ENCODE measurements at regions not wholly inside any gene's neighbourhood (a gene's known extent, or its start where the extent isn't known, plus 50 kb on each side); places are given as distances from the start of the nearest gene placed in this dataset.
"Not testable (repeated sequence)": the region's sequence is repeated elsewhere in the genome, so short reads cannot be mapped to it uniquely, and the experiment has no call there.

- DNase-seq (ENCODE audit: extremely low spot score): no peak
- H3K4me1 ChIP-seq: no peaks in the 10 kb centered on the region
- no peak overlapping the region for H3K27ac ChIP-seq (replicated peaks in 1 of 4)
- no peaks in the 10 kb centered on the region for H3K36me3 ChIP-seq
- H3K27me3 ChIP-seq: peaks cover 0 to 11% (median 0%) of the 10 kb centered on the region in 4 donors
- H3K4me3 ChIP-seq: no peak overlapping the region
- intact Hi-C loops (cut with DNase I): no loop called here
- 67% methylated on average over 7 of the region's 7 CpGs for WGBS
- TF ChIP-seq POLR2AphosphoS5 (IDR thresholded peaks at IDR 0.05): no peak
- TF ChIP-seq POLR2A (IDR thresholded peaks at IDR 0.05; ENCODE audit: low read depth): no peak
- TF ChIP-seq EP300 (IDR thresholded peaks at IDR 0.05): no peak
- no peak for TF ChIP-seq CTCF (IDR thresholded peaks at IDR 0.05)
- H3K9me3 ChIP-seq: no peaks in the 10 kb centered on the region
Measured at GRCh38 chr5:179453616-179454015, 96.7 kb upstream of the RUFY1 start.

- H3K27me3 ChIP-seq: peaks cover 0 to 6% (median 0%) of the 10 kb centered on the region in 4 donors
- intact Hi-C loops (cut with DNase I): no loop called here
- no peak overlapping the region for H3K4me3 ChIP-seq
- H3K27ac ChIP-seq (replicated peaks in 1 of 4): no peak overlapping the region
- 91% methylated on average over 20 of the region's 20 CpGs for WGBS
- H3K9me3 ChIP-seq: no peaks in the 10 kb centered on the region
- DNase-seq (ENCODE audit: extremely low spot score): no peak
- no peak for TF ChIP-seq POLR2AphosphoS5 (IDR thresholded peaks at IDR 0.05)
- no peak for TF ChIP-seq CTCF (IDR thresholded peaks at IDR 0.05)
- no peak for TF ChIP-seq POLR2A (IDR thresholded peaks at IDR 0.05; ENCODE audit: low read depth)
- no peak for TF ChIP-seq EP300 (IDR thresholded peaks at IDR 0.05)
- no peaks in the 10 kb centered on the region for H3K36me3 ChIP-seq
- no peaks in the 10 kb centered on the region for H3K4me1 ChIP-seq
Measured at GRCh38 chr5:179452356-179453230, 97.8 kb upstream of the RUFY1 start.

GRCh38 chr5:179451828-179452196 is 98.5 kb upstream of the RUFY1 start:
- WGBS: 67% methylated on average over 3 of the region's 4 CpGs
- H3K9me3 ChIP-seq: no peaks in the 10 kb centered on the region
- TF ChIP-seq POLR2AphosphoS5 (IDR thresholded peaks at IDR 0.05): no peak
- no peak for TF ChIP-seq POLR2A (IDR thresholded peaks at IDR 0.05; ENCODE audit: low read depth)
- TF ChIP-seq CTCF (IDR thresholded peaks at IDR 0.05): no peak
- no peak for TF ChIP-seq EP300 (IDR thresholded peaks at IDR 0.05)
- no peak overlapping the region for H3K4me3 ChIP-seq
- H3K36me3 ChIP-seq: no peaks in the 10 kb centered on the region
- peaks cover 0 to 6% (median 0%) of the 10 kb centered on the region in 4 donors for H3K27me3 ChIP-seq
- no peak for DNase-seq (ENCODE audit: extremely low spot score)
- intact Hi-C loops (cut with DNase I): no loop called here
- no peak overlapping the region for H3K27ac ChIP-seq (replicated peaks in 1 of 4)
- H3K4me1 ChIP-seq: no peaks in the 10 kb centered on the region

- no peaks in the 10 kb centered on the region for H3K36me3 ChIP-seq
- intact Hi-C loops (cut with DNase I): no loop called here
Measured at GRCh38 chr5:179451114-179451827, 99.1 kb upstream of the RUFY1 start.

GRCh38 chr5:179449950-179450349 is 100.4 kb upstream of the RUFY1 start:
- intact Hi-C loops (cut with DNase I); H3K4me3 ChIP-seq; H3K36me3 ChIP-seq; H3K9me3 ChIP-seq; H3K4me1 ChIP-seq; H3K27ac ChIP-seq (replicated peaks in 1 of 4); DNase-seq (ENCODE audit: extremely low spot score); H3K27me3 ChIP-seq: not testable (repeated sequence)
- 69% methylated on average over 2 of the region's 4 CpGs for WGBS

More at GRCh38 chr5:179451114-179451827, 99.1 kb upstream of the RUFY1 start:
- H3K27ac ChIP-seq (replicated peaks in 1 of 4): no peak overlapping the region
- H3K9me3 ChIP-seq: no peaks in the 10 kb centered on the region
- DNase-seq (ENCODE audit: extremely low spot score): no peak
- no peak overlapping the region for H3K4me3 ChIP-seq
- H3K4me1 ChIP-seq: no peaks in the 10 kb centered on the region
- TF ChIP-seq POLR2A (IDR thresholded peaks at IDR 0.05; ENCODE audit: low read depth): no peak
- TF ChIP-seq POLR2AphosphoS5 (IDR thresholded peaks at IDR 0.05): no peak
- TF ChIP-seq EP300 (IDR thresholded peaks at IDR 0.05): no peak
- TF ChIP-seq CTCF (IDR thresholded peaks at IDR 0.05): no peak
- H3K27me3 ChIP-seq: peaks cover 0 to 6% (median 0%) of the 10 kb centered on the region in 4 donors
- 83% methylated on average over 14 of the region's 15 CpGs for WGBS

- no CpG with 5 or more reads among the region's 11 CpGs for WGBS
- H3K27ac ChIP-seq (replicated peaks in 1 of 4); H3K36me3 ChIP-seq; intact Hi-C loops (cut with DNase I); H3K4me3 ChIP-seq; H3K9me3 ChIP-seq; DNase-seq (ENCODE audit: extremely low spot score); H3K4me1 ChIP-seq; H3K27me3 ChIP-seq: not testable (repeated sequence)
Measured at GRCh38 chr5:179448282-179448681, 102.1 kb upstream of the RUFY1 start.

- H3K36me3 ChIP-seq; H3K27ac ChIP-seq (replicated peaks in 1 of 4); H3K4me1 ChIP-seq; DNase-seq (ENCODE audit: extremely low spot score); H3K4me3 ChIP-seq; H3K9me3 ChIP-seq; intact Hi-C loops (cut with DNase I): not testable (repeated sequence)
- WGBS: 94% methylated on average over 3 of the region's 3 CpGs
- H3K27me3 ChIP-seq: peaks cover 0 to 32% (median 0%) of the 10 kb centered on the region in 4 donors
Measured at GRCh38 chr5:179442289-179442688, 97.0 kb upstream of the ADAMTS2 start.
